CD4-positive, alpha-beta T cell treated with Interleukin-12 subunit alpha and Interleukin-12 subunit beta, for 1 hour (primary cell): ENCODE measurements at regions not wholly inside any gene's neighbourhood (a gene's known extent, or its start where the extent isn't known, plus 50 kb on each side); places are given as distances from the start of the nearest gene placed in this dataset.

Experiments used
- DNase-seq: peaks from one replicate; pipeline ENCODE4 v3.0.0-alpha.2; 2020

DNA sequence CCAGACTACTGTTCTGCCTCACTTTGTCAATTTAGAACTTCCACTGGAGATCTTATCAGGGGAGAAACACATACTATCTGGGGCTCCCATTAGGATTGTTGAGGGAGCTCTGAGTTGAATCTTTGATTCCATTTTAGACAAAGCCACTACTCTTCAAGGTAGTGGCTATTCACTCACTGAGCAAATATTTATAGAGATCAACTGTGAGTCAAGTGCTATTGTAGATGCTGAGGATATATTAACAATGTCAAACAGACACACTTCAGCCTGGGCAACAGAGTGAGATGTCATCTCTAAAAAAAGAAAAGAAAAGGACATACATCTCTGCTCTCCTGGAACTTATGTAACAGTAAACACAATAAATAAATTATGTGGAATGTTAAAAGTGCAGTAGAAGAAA lies 315.3 kb downstream of the PTEN start:
- no peak for DNase-seq

DNA sequence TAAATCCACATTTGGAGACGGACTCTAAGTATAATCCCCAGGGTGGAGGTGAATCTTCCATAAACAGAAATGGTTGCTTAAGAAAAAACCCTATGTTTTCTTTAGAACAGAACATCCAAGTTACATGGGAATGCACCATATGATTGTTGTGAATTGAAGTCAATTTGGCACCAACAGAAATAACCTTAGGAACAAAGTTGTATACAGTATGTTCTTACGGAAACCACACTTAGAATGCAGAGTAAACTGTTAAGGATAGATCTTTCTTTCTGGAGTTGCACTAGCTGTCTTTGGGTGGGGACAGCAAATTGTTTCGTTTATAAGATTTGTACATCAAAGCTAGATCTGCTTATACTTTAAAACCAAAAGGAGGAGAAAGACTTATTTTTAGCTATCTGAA lies 316.4 kb downstream of the PTEN start:
- no peak for DNase-seq

DNA sequence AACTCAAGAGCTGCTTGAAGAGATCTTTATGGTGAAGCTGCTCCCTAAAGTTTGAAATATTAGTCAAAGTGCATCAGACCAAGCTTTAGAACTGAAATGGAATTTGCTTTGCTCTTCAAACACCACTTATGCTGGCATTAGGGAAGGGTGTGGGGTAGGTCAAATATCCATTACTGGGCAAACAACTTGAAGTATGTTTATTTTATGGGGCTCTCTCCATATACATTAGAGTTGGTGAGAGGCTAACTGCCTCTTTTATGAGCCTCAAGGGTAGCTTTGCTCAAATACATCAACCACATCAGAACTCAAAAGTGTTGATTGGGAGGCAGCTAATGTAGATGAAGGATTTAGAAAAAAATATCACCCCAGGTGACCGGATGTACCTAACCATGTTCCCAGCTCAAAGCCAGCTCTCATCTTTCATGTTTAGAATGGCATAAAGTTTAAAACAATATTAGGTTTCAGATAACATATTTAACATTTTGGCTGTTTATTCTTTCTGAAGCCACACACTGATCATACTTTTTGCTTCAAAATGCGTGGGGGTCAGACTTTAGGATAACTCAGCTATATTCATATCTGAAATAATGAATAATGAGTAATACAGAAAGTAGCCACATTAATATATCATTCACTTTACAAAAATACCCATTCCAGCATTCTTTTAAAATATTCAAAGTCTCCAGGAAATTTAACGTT lies 318.6 kb downstream of the PTEN start:
- no peak for DNase-seq

DNA sequence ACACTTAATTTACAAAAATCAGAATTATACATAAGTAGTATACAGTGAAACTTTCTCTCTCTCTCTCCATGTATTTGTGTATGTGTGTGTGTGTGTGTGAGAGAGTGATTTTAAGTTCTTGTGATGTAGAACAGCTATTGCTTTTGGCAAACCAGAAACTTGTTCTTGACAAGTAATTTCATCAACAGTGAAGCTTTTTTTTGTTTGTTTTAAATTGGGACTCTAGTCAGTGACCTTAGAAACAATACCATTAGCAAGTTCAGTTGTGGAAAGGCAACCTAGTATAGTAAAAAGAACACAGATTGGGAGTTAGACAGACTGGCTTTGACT lies 319.1 kb downstream of the PTEN start:
- DNase-seq: no peak

DNA sequence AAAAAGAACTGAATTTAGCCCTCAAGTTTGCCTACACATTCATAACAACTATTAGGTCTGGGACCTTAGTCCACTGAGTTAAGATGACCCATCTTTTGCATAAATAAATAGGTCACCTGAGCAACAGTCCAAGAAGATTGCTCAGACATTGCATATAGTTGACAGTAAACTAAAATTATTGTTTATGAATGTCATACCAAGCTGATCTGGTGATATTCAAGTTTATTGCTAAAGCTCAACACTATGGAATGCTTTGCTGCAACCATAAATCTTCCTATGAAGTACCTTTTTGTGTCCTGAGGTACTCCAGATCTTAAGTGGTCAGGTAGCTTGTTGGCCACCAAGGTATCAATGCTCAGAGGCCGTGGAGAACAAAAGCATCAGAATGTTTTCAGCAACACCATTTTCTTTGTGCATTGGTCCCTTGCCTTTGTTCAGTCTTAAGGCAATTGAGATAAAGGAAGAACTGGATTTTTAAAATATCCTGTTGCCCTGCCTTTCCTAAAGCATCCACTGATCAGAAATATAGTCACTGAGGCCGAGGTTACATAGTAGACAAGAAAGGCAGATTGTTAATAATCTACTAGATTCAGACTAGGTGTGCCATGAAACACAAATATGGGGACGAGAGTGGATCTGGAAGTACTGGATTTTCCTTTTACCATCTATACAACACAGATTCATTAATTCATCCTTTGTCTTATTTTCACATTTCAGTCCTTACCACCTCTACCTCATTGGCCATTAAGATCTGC lies 321.3 kb downstream of the PTEN start:
- DNase-seq: no peak

DNA sequence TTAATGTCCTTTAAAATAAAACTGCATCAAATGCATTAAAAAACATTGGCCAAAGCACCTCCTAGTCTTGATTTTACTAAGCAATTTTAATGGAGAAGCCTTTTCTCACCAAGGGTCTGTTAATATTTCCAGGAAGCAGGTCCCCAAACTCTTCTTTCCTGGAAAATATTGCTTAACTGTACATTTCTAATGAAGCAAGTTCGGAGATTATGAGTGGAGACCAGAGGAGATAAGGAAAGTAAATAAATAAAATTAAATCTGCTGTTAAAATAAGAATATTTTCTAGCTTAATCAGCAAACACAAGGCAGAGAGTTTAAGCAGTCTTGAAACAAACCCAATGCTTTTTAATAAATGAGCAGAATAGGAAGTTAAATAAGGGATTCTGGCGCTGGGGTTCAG lies 322.4 kb downstream of the PTEN start:
- no peak for DNase-seq

DNA sequence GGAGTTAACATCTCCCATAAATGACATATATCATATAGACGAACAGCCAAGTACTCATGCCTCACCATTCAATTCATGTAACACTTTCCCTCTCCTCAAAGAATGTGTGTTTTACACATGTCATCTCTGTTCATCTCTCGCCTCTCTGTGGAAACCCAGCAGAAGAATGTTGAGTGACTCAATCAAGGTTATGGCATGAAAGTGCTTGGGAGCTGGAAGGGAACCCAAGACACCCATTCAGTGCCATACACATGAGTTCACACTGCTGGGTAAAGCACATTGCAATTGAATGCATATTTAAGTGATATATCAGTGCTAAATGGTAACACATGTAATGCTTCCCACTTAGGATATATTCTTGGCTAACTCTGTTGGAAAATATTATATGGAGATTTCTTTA lies 322.9 kb downstream of the PTEN start:
- no peak for DNase-seq

DNA sequence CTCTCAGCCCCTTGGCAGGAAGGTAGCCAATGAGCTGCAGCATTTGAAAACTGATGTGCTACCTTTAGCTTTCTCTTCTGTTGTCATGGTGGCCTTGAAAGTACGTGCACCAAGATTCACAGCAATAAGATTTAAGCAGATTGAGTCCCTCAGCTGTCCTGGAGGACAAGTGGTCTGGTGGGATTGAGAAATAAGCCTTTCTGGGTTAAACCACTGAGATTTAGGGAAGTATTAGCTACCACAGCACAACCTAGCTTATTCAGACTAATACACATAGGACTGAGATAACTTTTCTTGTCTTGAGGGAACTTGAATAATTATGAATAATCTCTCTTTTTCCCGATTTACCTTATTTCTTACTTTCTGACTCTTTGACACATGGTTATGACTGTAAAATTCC lies 324.0 kb downstream of the PTEN start:
- DNase-seq: no peak

DNA sequence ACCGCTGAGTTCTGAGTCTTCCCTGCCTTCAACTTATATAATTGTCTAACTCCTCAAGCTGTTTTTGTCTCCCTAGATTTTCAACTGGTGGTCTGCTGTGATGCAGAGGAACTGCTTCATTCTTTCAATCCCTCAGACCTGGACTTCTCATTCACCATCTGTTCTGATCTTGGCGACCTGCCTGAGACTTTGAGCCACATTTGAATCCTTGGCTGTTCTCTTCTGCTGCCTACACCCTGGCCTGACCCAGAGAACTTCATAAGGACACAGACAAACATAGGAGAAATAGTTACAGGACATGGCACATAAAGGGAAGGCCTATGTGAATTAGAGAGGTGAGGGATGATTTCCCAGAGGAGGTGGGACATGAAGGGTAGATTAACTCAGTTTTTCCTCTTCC lies 326.7 kb downstream of the PTEN start:
- DNase-seq: no peak

DNA sequence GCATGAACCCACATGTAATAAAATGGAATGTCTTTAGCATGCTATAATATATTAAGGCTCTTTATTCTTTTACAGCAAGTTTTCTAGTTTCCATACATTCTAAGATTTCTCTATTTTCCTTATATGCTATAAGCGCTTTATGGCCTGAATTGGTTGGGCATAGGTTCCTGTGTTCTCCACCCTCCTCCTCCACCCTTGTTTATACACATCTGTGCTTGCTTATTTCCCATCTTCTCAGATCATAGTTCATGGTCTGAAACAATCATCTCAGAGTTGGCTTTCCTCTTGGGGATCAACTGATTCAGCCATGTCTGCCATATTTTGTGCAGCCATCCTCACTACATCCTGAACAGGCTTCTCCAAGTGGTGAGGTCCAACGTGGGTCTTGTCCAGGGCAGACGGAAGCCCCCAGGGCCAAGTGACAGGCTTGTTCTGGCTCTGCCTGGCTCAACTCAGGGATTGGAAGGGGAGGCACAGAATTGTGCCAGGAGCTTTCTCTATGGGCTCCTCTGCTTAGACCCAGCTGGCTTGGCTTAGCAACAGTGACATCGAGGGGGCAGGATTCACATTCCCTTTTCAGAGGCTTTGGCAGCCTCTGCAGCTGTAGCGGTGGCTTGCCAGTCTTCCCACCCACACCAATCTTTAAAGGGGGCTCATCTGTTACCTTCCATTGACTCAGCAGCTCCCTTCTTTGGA lies 327.3 kb downstream of the PTEN start:
- no peak for DNase-seq

DNA sequence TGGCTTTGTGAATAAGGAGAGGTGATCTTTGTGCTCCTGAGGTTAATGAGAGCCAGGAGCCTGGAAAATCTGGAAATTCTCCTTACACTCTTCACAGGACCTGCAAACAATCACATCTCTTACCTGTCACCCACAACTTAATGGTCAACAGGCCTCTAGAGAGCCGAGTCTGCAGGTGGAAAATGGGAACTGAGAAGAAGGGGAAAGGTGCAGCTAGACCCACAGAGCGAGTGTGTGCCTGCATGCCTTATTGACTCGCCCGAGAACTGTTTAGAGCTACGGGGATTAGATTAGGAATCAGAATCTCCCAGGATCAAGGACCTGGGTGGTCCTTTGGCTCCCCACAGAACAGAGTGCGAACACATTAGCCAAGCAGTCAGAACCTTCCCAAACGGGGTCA lies 329.6 kb downstream of the PTEN start:
- no peak for DNase-seq

DNA sequence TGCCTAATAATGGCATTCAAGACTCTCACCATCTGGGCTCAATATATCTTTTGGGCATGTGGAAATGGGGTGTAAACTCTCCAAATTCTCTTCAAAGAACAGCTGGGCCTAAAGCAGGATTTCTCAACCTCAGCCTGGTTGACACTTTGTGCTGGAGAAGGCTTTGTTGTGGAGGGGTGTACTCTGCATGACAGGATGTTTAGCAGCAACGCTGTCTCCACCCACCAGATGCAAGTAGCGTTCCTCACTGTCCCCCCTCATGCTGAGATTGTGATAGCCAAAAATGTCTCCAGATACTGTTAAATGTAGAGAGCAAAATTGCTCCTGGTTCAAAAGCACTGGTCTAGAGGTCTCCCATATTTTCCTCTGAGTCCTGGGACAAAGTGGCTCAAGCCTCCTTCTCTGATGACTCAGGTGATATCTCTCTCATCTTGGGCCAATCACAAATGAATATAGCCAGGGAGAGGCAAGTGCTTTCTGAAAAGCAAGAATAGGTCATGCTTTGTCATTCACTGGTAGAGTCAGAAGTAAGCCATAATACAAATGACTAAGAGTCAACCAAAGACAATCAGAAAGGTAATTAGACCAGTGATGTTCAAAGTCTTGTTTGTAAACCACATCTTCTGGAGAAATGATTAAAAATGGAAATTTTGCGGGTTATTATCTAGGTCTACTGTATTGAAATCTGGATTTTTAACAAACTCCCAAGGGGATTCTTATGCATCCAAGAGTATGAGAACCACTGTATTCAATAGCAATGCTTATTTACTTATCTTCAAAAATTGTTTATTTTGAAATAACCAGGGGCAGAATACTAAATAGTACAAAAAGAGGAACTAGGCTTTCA lies 330.8 kb downstream of the PTEN start:
- peak; percentile 61 for DNase-seq

DNA sequence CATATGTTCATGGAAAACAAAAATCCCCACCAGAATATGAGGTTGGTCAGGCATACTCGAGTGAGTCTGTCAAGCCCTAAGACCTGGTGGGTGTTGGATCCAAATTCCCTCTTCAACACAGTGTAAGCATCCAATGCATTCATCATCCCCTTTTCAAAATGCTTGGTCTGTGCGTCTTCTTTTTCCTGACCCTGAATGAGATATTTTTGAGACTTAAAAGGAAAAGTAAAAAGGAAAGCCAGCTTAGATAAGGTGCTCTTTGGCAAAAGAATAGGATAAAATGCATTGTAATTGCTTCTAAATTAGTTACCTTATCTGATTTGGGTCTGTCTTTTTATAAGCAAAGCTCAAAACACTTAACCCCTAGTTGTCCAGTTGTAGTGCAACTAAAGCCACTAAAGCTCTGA lies 331.5 kb downstream of the PTEN start:
- no peak for DNase-seq

DNA sequence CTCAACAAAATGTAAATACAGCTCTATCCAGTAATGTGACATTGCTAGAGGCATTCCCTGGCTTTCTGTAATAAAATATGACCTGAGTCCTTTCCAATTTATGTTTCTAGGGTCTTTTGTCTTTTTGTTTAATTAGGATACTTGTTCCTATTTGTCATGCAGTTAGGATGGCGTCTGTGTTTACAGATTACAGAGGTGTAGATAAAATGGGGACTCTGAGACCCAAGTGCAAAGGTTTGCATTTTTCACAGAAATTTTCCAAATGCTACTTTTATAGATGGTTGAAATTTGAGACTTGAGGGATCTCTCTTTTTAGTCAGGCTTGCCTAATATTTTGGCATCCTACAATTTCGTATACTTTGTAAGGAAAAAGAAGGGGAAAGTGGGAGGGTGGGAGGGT lies 332.4 kb downstream of the PTEN start:
- no peak for DNase-seq

DNA sequence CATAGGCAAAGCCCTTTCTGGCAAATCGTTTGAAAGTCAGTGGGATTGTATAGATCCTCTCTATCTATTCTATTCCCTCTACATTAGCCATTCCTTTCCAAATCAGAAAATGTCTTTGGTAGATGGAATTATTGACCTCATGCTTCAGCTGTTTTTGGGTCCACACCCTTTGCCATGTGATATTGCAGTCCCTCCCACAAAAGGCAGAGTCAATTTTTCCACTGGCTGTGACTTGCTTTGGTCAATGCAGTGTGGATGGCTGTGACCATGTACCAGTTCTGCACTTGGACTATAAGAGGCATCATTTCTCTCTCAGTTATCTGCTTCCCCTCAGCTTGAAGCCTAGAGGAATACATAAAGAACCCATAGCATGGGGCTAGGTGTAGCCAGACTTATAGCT lies 332.9 kb downstream of the PTEN start:
- no peak for DNase-seq

DNA sequence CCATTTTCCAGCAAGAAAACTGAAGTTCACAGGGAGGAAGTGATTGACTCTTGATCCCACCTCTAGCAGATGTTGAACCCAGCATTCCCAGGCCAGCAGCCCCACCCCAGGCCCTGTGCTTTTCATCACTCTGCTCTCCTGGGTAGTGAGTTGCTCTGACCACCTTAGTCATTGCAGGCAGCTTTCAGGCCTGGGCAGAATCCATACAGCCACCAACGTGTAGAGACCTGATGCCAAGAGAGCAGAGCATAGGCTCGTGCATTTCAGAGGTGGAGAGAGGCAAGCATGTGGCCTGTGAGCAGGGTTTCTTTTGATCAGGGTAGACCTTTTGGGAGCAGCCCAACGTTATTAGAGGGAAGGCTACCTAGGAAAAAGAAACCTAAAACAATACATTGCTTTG lies 334.6 kb downstream of the PTEN start:
- DNase-seq: no peak

DNA sequence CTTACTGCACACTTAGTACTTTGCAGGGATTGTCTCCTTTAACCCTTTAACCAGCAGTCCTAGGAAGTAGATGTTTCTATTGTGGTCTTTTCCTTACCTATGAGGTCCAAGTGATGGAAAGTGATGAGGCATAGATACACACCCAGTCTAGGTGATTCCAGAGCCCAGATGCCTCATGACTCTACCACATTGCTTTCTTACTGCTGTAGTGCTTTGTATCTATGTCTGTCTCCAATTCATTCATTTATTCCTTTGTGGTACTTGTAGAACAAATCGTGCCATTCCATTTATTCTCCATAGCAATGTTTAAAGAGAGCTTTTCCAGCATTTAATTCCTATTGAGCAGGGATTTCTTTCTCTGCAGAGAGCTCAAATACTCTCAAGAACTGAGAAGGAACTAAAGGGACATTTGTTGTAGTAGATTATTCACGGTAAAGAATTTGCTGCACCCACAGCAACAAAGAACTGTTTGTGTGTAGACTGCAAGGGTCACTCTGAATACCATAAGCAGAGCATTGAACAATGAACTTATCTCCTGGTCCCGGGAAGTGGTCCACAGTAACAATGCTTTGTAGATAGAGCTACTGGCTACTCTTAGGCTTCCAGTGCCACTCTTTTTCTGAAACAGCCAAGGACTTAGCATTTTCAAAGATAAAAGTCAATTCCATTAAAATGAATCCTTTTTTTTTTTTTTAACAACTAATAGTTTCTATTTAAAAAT lies 337.0 kb downstream of the PTEN start:
- no peak for DNase-seq

DNA sequence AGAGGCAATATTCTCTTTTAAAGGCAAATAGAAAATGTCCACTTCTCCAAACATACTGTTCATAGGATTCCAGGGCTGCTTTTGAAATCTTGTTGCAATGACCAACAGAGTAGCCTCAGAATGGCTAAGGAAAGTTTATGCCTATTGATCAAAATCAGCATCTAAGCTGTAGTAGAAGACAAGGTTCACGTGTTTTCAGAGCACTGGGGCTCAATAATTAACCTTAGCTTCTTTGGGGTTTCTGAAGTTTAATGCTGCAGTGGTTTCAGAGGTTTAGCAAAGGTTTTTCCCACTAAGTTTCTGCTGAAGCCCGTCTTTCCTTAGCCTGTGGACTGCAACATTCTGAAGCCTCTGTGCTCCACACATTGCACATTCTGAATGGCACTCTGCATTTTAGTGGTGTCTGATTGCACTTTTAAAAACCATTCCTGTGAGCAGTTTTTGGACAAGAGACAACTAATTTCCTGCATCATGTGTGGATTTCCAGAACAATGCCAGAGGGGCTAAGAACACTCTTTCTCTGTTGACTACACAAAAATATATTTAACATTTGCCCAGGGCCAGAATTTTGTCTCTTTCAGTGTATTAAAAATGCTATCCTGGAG lies 342.5 kb downstream of the PTEN start:
- DNase-seq: no peak

DNA sequence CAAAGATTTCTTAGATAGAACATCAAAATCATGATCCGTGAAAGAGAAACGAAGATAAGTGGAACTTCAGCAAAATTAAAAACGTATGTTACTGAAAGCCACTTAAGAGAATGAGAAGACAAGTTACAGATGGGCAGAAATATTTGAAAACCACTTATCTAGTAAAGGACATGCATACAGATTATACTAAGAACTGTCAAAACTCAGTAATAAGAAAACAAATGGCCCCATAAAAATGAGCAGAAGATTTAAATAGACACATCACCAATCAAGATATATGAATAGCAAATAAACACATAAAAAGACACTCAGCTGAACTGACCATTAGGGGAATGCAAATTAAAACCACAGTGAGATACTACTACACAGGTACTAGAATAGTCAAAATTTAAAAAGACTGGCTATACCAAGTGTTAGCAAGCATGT lies 343.7 kb downstream of the PTEN start:
- no peak for DNase-seq

DNA sequence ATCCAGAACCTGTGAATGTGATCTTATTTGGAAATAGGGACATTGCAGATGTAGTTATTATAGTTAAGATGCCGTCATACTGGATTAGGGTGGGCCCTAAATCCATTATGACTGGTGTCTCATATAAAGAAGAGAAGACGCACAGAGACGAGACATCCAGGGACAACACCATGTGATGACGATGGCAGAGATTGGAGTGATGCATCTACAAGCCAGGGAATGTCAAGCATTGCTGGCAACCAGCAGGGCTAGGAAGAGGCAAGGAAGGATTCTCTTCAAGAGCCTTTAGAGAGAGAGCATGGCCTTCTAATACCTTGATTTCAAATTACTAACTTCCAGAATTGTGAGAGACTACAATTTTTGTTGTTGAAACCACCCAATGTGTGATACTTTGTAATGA lies 345.8 kb downstream of the PTEN start:
- no peak for DNase-seq

DNA sequence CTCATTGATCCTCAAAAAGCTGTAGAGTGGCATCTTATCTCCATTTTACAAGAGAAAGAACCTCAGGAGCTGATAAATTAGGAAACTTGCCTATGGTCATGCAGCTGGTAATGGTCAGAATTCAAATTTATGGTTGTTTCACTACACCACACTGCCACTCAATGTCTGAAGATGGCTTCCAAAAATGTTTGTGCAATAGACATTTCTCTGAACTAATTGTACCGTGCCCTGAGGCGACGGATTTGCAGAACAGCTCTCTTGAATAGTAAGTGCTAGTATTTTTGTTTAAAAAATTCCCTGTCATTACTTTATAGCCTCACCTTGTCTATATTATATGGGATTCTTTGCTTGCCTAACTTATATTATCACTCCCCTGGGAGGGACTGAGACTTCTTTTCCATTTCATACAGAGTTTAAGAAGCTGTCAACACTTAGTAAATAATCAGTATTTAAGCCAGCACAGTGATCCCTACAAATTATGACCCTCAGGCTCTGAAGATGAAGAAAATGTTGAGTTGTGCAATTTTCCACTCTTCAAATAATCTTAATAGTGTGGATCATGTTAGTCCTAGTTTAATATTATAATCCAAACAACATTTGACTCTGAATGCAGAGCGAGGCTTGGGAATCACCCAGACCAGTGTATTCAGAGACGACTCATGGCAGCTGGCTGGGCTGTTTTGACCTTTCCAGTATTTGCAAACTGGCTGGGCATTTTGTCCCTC lies 346.6 kb downstream of the PTEN start:
- no peak for DNase-seq

DNA sequence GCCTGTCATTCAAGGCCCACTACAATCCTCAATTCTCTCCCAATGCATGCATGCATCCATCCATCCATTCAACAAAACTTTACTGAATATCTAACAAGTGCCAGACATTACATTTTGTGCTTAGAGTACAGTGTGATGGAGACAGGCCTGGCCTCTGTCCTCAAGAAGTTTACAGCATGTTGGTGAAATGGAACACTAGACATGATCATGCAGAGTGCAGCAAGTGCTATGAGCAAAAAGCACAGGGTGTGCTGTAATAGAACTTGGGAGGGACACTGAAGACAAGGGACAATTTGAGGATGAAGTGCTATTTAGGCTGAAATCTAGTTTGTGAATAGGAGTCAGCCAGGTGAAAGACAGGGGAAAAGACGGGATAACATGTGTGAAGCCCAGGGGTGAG lies 347.8 kb downstream of the PTEN start:
- no peak for DNase-seq
